ENCODE measurements at regions not wholly inside any gene's neighbourhood (a gene's known extent, or its start where the extent isn't known, plus 50 kb on each side); places are given as distances from the start of the nearest gene placed in this dataset.

- Histone ChIP-seq H3K9me3 (ENCODE audit: control insufficient read depth, low read length) (no peaks in the 10 kb centered on the region), H3K4me3 (ENCODE audit: insufficient read depth, low read depth, low read length, poor library complexity, severe bottlenecking) (no peak overlapping the region), H3K27me3 (replicated peaks; ENCODE audit: control insufficient read depth, insufficient read depth, low read length, poor library complexity, severe bottlenecking) (no peaks in the 10 kb centered on the region), H3K36me3 (ENCODE audit: control insufficient read depth, insufficient read depth, low read length) (no peaks in the 10 kb centered on the region), H3K4me1 (ENCODE audit: control insufficient read depth, insufficient read depth, low read length, poor library complexity, severe bottlenecking) (no peaks in the 10 kb centered on the region), H3K27ac (ENCODE audit: insufficient read depth, low read length, poor library complexity, severe bottlenecking) (no peak overlapping the region)
- no peak for DNase-seq
These were observed 240.4 kb upstream of the TBL1XR1 start for GRCh38 chr3:177437513-177438337.

- H3K4me1 ChIP-seq (ENCODE audit: control insufficient read depth, insufficient read depth, low read length, poor library complexity, severe bottlenecking): no peaks in the 10 kb centered on the region
- no peaks in the 10 kb centered on the region for H3K36me3 ChIP-seq (ENCODE audit: control insufficient read depth, insufficient read depth, low read length)
- H3K27me3 ChIP-seq (replicated peaks; ENCODE audit: control insufficient read depth, insufficient read depth, low read length, poor library complexity, severe bottlenecking): no peaks in the 10 kb centered on the region
- DNase-seq: no peak
- no peak overlapping the region for H3K27ac ChIP-seq (ENCODE audit: insufficient read depth, low read length, poor library complexity, severe bottlenecking)
- H3K9me3 ChIP-seq (ENCODE audit: control insufficient read depth, low read length): no peaks in the 10 kb centered on the region
- no peak overlapping the region for H3K4me3 ChIP-seq (ENCODE audit: insufficient read depth, low read depth, low read length, poor library complexity, severe bottlenecking)
These were observed 241.4 kb upstream of the TBL1XR1 start for GRCh38 chr3:177438596-177439220.

GRCh38 chr3:177439694-177440269, 242.5 kb upstream of the TBL1XR1 start:
- no peaks in the 10 kb centered on the region for H3K36me3 ChIP-seq (ENCODE audit: control insufficient read depth, insufficient read depth, low read length)
- no peak overlapping the region for H3K4me3 ChIP-seq (ENCODE audit: insufficient read depth, low read depth, low read length, poor library complexity, severe bottlenecking)

DNA sequence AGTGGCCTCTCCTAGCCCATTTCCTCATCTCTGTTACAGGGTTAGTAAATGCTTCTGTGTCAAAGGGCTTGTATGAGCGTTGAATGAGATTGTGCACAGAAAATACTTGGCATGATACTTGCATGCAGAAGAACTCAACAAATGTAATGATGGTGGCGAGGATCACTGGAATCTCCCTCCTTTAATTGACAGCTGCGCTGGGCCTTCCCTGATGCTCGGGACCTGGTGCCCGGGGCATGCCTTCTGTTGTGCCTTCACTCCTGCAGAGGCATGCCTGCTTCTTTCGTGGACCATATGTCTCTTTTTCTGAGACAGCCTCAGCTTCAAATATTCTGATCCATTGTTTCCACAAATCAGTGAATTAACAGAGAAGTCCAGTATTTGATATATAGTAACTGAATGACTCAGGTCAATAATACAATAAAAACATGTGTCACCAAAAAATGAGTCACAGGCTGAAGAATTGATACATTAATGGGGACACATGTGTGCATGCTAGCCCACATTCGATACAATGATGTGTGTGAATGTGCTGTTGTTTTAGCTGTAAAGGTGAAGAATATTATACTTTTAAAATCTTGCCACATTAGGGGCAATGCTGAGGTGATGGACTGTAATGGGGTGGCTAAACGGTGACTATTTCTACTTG, 243.3 kb upstream of the TBL1XR1 start:
- Histone ChIP-seq H3K36me3 (ENCODE audit: control insufficient read depth, insufficient read depth, low read length) (no peaks in the 10 kb centered on the region), H3K27ac (ENCODE audit: insufficient read depth, low read length, poor library complexity, severe bottlenecking) (no peak overlapping the region), H3K4me3 (ENCODE audit: insufficient read depth, low read depth, low read length, poor library complexity, severe bottlenecking) (no peak overlapping the region), H3K9me3 (ENCODE audit: control insufficient read depth, low read length) (no peaks in the 10 kb centered on the region), H3K4me1 (ENCODE audit: control insufficient read depth, insufficient read depth, low read length, poor library complexity, severe bottlenecking) (no peaks in the 10 kb centered on the region), H3K27me3 (replicated peaks; ENCODE audit: control insufficient read depth, insufficient read depth, low read length, poor library complexity, severe bottlenecking) (no peaks in the 10 kb centered on the region)
- no peak for DNase-seq

More at GRCh38 chr3:177439694-177440269, 242.5 kb upstream of the TBL1XR1 start:
- Histone ChIP-seq H3K9me3 (ENCODE audit: control insufficient read depth, low read length) (no peaks in the 10 kb centered on the region), H3K27me3 (replicated peaks; ENCODE audit: control insufficient read depth, insufficient read depth, low read length, poor library complexity, severe bottlenecking) (no peaks in the 10 kb centered on the region), H3K27ac (ENCODE audit: insufficient read depth, low read length, poor library complexity, severe bottlenecking) (no peak overlapping the region), H3K4me1 (ENCODE audit: control insufficient read depth, insufficient read depth, low read length, poor library complexity, severe bottlenecking) (no peaks in the 10 kb centered on the region)
- no peak for DNase-seq

DNA sequence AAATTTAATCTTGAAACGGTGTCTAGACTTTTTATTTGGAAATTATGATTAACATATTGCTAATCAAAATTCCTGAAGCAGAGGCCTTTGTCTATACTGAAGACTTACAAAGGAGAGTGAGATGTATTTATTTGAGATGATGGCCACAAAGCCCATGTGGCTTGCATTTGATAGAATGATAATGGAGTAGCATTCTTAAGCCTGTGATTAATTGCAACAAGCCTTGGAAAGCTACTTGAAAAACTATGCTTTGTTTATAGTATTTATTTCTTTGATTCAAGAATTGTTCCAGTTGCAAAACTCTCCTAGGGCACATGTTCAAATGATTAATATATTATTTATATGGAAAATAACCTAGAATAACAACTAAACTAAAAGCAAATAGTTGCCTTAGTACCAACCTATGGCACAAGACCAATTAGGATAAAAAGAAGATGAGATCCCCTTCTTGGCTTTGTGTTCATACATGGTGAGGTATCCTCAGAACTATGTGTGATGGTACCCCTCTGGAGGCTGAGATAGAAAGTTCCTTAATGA, 244.1 kb upstream of the TBL1XR1 start:
- no peak overlapping the region for H3K27ac ChIP-seq (ENCODE audit: insufficient read depth, low read length, poor library complexity, severe bottlenecking)
- no peak overlapping the region for H3K4me3 ChIP-seq (ENCODE audit: insufficient read depth, low read depth, low read length, poor library complexity, severe bottlenecking)
- no peaks in the 10 kb centered on the region for H3K4me1 ChIP-seq (ENCODE audit: control insufficient read depth, insufficient read depth, low read length, poor library complexity, severe bottlenecking)
- H3K27me3 ChIP-seq (replicated peaks; ENCODE audit: control insufficient read depth, insufficient read depth, low read length, poor library complexity, severe bottlenecking): no peaks in the 10 kb centered on the region
- H3K36me3 ChIP-seq (ENCODE audit: control insufficient read depth, insufficient read depth, low read length): no peaks in the 10 kb centered on the region
- H3K9me3 ChIP-seq (ENCODE audit: control insufficient read depth, low read length): no peaks in the 10 kb centered on the region
- DNase-seq: no peak

DNA sequence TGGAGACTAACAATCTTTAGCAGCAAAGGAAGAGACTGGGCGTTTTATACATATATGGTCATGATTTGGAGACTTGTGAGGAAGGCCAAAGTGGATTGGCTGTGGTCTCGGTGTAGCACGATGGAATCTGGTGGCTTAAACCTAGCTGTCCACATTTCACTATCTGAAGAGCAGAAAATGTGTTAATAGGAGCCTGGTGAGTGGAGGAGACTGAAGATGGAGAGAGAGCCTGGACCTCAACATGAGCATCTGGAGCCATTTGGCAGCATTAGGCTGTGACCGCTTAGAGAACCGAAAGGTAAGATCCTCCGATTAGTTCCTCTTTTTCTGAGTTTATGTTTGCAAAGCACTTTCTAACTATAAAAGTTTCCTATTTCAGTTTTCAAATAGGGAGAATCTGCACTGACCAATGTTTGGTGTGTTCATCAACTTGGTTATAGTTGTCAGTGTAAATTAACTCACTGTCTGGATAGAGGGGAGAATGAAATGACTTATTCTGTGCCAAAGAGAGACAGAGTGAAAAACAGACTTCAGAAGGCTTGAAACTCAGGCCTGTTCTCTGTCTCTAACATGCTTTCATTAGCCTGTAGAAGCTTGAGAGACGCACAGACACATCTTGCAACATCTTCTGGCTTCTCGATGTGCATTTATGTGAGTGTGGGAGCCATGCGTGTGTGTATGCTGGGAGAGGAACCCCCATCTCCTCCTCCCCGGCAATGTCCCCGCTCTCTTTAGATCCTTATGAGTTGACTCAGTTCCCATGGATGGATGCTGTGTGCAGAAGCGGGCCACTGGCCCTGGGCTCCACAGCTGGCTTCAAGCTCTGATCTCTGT, 244.7 kb upstream of the TBL1XR1 start:
- no peaks in the 10 kb centered on the region for H3K36me3 ChIP-seq (ENCODE audit: control insufficient read depth, insufficient read depth, low read length)
- no peaks in the 10 kb centered on the region for H3K27me3 ChIP-seq (replicated peaks; ENCODE audit: control insufficient read depth, insufficient read depth, low read length, poor library complexity, severe bottlenecking)
- no peak for DNase-seq
- H3K27ac ChIP-seq (ENCODE audit: insufficient read depth, low read length, poor library complexity, severe bottlenecking): no peak overlapping the region
- H3K4me3 ChIP-seq (ENCODE audit: insufficient read depth, low read depth, low read length, poor library complexity, severe bottlenecking): no peak overlapping the region
- H3K9me3 ChIP-seq (ENCODE audit: control insufficient read depth, low read length): no peaks in the 10 kb centered on the region
- H3K4me1 ChIP-seq (ENCODE audit: control insufficient read depth, insufficient read depth, low read length, poor library complexity, severe bottlenecking): no peaks in the 10 kb centered on the region

DNA sequence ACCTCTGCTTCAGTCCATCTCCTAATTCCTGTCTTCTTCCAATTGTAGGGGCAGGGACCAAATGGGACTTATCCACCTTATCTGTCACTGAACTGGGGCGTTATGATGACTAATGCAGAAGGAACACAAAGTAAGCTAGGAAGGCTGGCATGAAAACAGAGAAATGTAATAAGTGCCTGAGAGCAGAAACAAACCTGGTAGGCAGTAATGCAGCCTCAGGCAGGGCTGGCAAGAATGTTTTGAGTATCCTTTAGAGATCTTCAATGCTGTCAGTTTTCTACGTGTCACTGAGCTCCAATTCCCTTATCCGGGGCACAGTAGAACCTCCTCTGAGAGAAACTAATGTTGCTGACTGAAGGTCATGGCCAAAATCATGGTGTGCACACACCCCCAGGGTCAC, 246.2 kb upstream of the TBL1XR1 start:
- Histone ChIP-seq H3K9me3 (ENCODE audit: control insufficient read depth, low read length) (no peaks in the 10 kb centered on the region), H3K4me3 (ENCODE audit: insufficient read depth, low read depth, low read length, poor library complexity, severe bottlenecking) (no peak overlapping the region), H3K4me1 (ENCODE audit: control insufficient read depth, insufficient read depth, low read length, poor library complexity, severe bottlenecking) (no peaks in the 10 kb centered on the region)

GRCh38 chr3:177444696-177445095, 247.4 kb upstream of the TBL1XR1 start:
- no peaks in the 10 kb centered on the region for H3K27me3 ChIP-seq (replicated peaks; ENCODE audit: control insufficient read depth, insufficient read depth, low read length, poor library complexity, severe bottlenecking)
- DNase-seq: no peak
- no peaks in the 10 kb centered on the region for H3K36me3 ChIP-seq (ENCODE audit: control insufficient read depth, insufficient read depth, low read length)
- no peak overlapping the region for H3K4me3 ChIP-seq (ENCODE audit: insufficient read depth, low read depth, low read length, poor library complexity, severe bottlenecking)
- no peak overlapping the region for H3K27ac ChIP-seq (ENCODE audit: insufficient read depth, low read length, poor library complexity, severe bottlenecking)
- no peaks in the 10 kb centered on the region for H3K9me3 ChIP-seq (ENCODE audit: control insufficient read depth, low read length)
- H3K4me1 ChIP-seq (ENCODE audit: control insufficient read depth, insufficient read depth, low read length, poor library complexity, severe bottlenecking): peaks cover 8% of the 10 kb centered on the region

More for the DNA sequence above, 246.2 kb upstream of the TBL1XR1 start:
- H3K27me3 ChIP-seq (replicated peaks; ENCODE audit: control insufficient read depth, insufficient read depth, low read length, poor library complexity, severe bottlenecking): no peaks in the 10 kb centered on the region
- DNase-seq: no peak
- H3K27ac ChIP-seq (ENCODE audit: insufficient read depth, low read length, poor library complexity, severe bottlenecking): no peak overlapping the region
- no peaks in the 10 kb centered on the region for H3K36me3 ChIP-seq (ENCODE audit: control insufficient read depth, insufficient read depth, low read length)

- no peaks in the 10 kb centered on the region for H3K27me3 ChIP-seq (replicated peaks; ENCODE audit: control insufficient read depth, insufficient read depth, low read length, poor library complexity, severe bottlenecking)
- H3K4me3 ChIP-seq (ENCODE audit: insufficient read depth, low read depth, low read length, poor library complexity, severe bottlenecking): no peak overlapping the region
- no peak overlapping the region for H3K27ac ChIP-seq (ENCODE audit: insufficient read depth, low read length, poor library complexity, severe bottlenecking)
- DNase-seq: no peak
- H3K4me1 ChIP-seq (ENCODE audit: control insufficient read depth, insufficient read depth, low read length, poor library complexity, severe bottlenecking): peaks cover 12% of the 10 kb centered on the region
- H3K36me3 ChIP-seq (ENCODE audit: control insufficient read depth, insufficient read depth, low read length): no peaks in the 10 kb centered on the region
- H3K9me3 ChIP-seq (ENCODE audit: control insufficient read depth, low read length): no peaks in the 10 kb centered on the region
These were observed 248.3 kb upstream of the TBL1XR1 start for GRCh38 chr3:177445549-177445948.
